Stimulated activated CD8-positive, alpha-beta memory T cell treated with anti-CD3 and anti-CD28 coated beads, Interleukin-2, amount 100 ng/mL, for 1 hour (primary cell): ENCODE measurements at regions not wholly inside any gene's neighbourhood (a gene's known extent, or its start where the extent isn't known, plus 50 kb on each side); places are given as distances from the start of the nearest gene placed in this dataset.

Source experiments
- DNase-seq, 2 donors: peaks; one replicate each; pipeline ENCODE4 v3.0.0-alpha.2; 2020; ENCODE audit warnings: low read depth in 2 of 2

- DNase-seq = no peak
Observed at GRCh38 chr7:25360451-25360850, 132.2 kb upstream of the NPVF start.

DNA sequence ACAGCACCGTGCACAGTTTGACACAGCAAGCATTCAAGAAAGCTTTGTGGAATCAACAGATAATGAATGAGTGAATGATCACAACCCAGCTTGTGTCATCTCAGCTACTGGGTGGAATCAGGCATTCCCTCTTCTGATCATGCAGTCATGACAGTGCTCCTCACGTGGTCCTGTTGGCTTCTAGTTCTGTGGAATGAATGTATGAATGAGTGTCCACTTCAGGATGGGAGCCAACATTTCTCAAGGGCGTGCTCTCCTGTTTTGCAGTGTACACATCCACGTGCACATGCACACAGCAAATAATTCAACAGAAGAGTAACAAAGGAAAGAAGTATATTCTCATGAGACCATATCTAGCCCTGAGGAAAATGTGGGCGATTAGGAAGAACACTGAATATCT is 133.1 kb upstream of the NPVF start:
- no peak for DNase-seq

- DNase-seq = no peak
Observed at GRCh38 chr7:25361863-25362262, 133.6 kb upstream of the NPVF start.

- no peak for DNase-seq
Observed at GRCh38 chr7:25368599-25369201, 140.4 kb upstream of the NPVF start.

GRCh38 chr7:25369786-25370185 is 141.5 kb upstream of the NPVF start:
- DNase-seq = no peak

- no peak for DNase-seq
Observed at GRCh38 chr7:25371972-25372371, 143.7 kb upstream of the NPVF start.

GRCh38 chr7:25375805-25376600 is 147.7 kb upstream of the NPVF start:
- no peak for DNase-seq

GRCh38 chr7:25379351-25380300 is 151.3 kb upstream of the NPVF start:
- DNase-seq = no peak

DNA sequence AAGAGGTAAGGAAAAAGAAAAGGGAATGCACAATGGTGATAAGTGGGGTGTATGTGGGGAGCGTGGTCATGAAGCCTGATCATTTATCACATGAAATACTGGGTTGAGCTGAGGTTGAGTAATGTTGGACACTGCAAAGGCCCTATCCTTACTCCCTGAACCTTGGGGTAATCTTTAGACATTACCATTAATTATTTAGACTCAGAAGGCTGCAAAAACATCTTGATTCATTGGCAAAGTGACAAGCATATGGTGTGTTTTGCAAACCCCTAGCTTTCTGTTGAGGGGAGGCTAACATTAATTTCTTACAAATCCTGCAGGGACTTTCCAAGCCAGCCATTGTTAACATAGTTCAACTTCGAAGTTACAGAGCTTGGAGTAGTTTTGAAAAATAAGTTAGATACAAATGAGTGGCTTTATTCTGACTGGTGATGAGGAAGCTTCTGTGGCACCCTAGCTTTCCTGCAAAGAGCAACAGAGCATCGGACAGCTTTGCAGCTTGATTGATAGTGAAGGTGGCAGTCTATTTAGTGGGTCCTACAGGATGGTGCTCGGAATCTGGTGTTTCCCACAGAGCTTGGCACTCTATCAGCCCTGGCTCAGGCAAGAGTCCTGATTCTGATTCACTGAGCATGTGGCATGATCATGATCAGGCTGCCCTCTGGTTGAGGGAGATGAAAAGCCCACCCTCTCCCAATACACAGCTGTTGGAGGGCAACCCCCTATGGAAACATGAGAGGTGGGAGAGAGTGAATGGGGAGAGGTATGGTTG is 153.7 kb upstream of the NPVF start:
- no peak for DNase-seq

- DNase-seq = no peak
Observed at GRCh38 chr7:25382869-25383268, 154.6 kb upstream of the NPVF start.

GRCh38 chr7:25383402-25383801 is 155.1 kb upstream of the NPVF start:
- DNase-seq = no peak

- DNase-seq = no peak
Observed at GRCh38 chr7:25384788-25385505, 156.7 kb upstream of the NPVF start.

DNA sequence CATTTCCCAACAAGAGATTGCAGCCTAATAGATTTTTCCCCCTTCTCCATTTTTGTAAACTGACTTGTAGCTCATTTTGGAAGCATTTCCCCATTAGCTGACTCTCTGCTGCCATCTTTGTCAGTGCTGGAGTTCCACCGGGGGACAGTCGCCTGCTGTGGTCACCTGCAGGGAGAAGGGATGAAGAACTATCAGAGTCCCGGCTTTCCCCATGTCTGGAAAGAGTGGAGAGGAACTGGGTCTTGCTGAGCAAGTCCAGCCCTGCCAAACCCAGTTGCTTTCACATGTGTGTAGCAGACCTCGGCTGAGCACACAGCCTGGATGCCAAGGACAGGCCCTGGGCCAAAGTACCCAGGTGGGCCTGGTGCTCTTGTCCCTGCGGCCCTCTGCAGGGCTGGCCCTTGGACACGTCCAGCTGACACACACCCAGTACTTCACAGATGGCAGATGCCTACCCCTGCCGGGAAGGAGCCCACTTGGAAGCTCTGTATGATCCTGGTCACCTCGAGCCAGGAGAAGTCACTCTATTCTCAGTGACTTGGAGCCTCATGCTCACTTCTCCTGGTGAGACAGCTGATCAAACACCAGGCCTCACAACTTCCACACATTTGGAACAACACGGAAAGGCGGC is 157.3 kb upstream of the NPVF start:
- DNase-seq = no peak

- no peak for DNase-seq
Observed at GRCh38 chr7:25386311-25386744, 158.0 kb upstream of the NPVF start.

DNA sequence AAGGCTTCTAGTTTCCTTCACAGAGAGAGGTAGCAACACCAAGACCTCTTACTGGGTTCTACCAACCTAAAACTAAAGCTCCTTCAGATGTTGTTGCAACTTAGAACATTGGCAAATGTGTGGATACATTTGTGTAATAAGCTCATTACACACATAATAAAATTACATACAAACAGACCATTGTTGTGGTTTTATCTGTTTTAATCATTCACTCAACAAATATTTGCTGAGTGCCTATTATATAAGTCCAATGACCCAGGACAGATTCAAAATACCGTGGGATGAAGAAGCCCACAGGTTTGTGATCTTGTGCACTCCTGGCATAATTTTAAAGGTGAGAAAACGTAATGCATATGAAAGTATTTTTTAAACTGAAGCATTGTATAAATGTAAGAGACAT is 160.4 kb upstream of the NPVF start:
- DNase-seq = no peak

- no peak for DNase-seq
Observed at GRCh38 chr7:25389489-25390106, 161.3 kb upstream of the NPVF start.

- no peak for DNase-seq
Observed at GRCh38 chr7:25391295-25391861, 163.1 kb upstream of the NPVF start.

- no peak for DNase-seq
Observed at GRCh38 chr7:25391961-25392587, 163.8 kb upstream of the NPVF start.
